ENCODE measurements at regions not wholly inside any gene's neighbourhood (a gene's known extent, or its start where the extent isn't known, plus 50 kb on each side); places are given as distances from the start of the nearest gene placed in this dataset.

- Histone ChIP-seq H3K4me3 (ENCODE audit: low read length in 3 of 3) (peak overlapping the region in 1 of 3 donors; percentile 20), H3K9ac (ENCODE audit: low read length in 3 of 3) (no peak overlapping the region), H3K27ac (ENCODE audit: low read depth in 2 of 2, low read length in 2 of 2) (no peak overlapping the region), H3K27me3 (ENCODE audit: control insufficient read depth, insufficient read depth, low read length) (no peaks in the 10 kb centered on the region), H3K9me3 (ENCODE audit: control insufficient read depth in 2 of 3, insufficient read depth in 1 of 3, low read length in 3 of 3) (no peaks in the 10 kb centered on the region), H3K36me3 (ENCODE audit: control insufficient read depth in 2 of 3, insufficient read depth in 3 of 3, low read length in 3 of 3) (no peaks in the 10 kb centered on the region), H3K4me1 (ENCODE audit: control insufficient read depth in 2 of 3, insufficient read depth in 2 of 3, low read depth in 1 of 3, low read length in 3 of 3) (peaks cover 0 to 17% (median 5%) of the 10 kb centered on the region in 3 donors)
- no peak for FAIRE-seq
- intact Hi-C loops (cut with DNase I), result no loop called here
- DNase-seq, result peak in 1 of 5 donors; percentile 26
- no peak for TF ChIP-seq CTCF (IDR thresholded peaks at IDR 0.05; ENCODE audit: borderline replicate concordance, extremely low read depth, insufficient read depth)
Observed at GRCh38 chr21:16422702-16423101, 692.9 kb downstream of the USP25 start.

GRCh38 chr21:16423921-16424320, 694.1 kb downstream of the USP25 start:
- no peaks in the 10 kb centered on the region for H3K27me3 ChIP-seq (ENCODE audit: control insufficient read depth, insufficient read depth, low read length)
- H3K36me3 ChIP-seq (ENCODE audit: control insufficient read depth in 2 of 3, insufficient read depth in 3 of 3, low read length in 3 of 3), result no peaks in the 10 kb centered on the region
- DNase-seq (no peak), FAIRE-seq (peak; percentile 37)
- intact Hi-C loops (cut with DNase I), result no loop called here
- peak overlapping the region in 1 of 2 donors; percentile 66 for H3K27ac ChIP-seq (ENCODE audit: low read depth in 2 of 2, low read length in 2 of 2)
- no peaks in the 10 kb centered on the region for H3K9me3 ChIP-seq (ENCODE audit: control insufficient read depth in 2 of 3, insufficient read depth in 1 of 3, low read length in 3 of 3)
- no peak for TF ChIP-seq CTCF (IDR thresholded peaks at IDR 0.05; ENCODE audit: borderline replicate concordance, extremely low read depth, insufficient read depth)
- H3K4me3 ChIP-seq (ENCODE audit: low read length in 3 of 3), result peak overlapping the region; percentile 9 to 44 (median 42)
- H3K4me1 ChIP-seq (ENCODE audit: control insufficient read depth in 2 of 3, insufficient read depth in 2 of 3, low read depth in 1 of 3, low read length in 3 of 3), result peaks cover 0 to 9% (median 3%) of the 10 kb centered on the region in 3 donors
- peak overlapping the region in 2 of 3 donors; percentile 8 to 41 for H3K9ac ChIP-seq (ENCODE audit: low read length in 3 of 3)

- Histone ChIP-seq H3K27ac (ENCODE audit: low read depth in 2 of 2, low read length in 2 of 2) (peak overlapping the region; percentile 0 to 66), H3K4me3 (ENCODE audit: low read length in 3 of 3) (peak overlapping the region; percentile 9 to 44 (median 42)), H3K27me3 (ENCODE audit: control insufficient read depth, insufficient read depth, low read length) (no peaks in the 10 kb centered on the region), H3K9ac (ENCODE audit: low read length in 3 of 3) (peak overlapping the region; percentile 8 to 41 (median 35)), H3K36me3 (ENCODE audit: control insufficient read depth in 2 of 3, insufficient read depth in 3 of 3, low read length in 3 of 3) (no peaks in the 10 kb centered on the region), H3K4me1 (ENCODE audit: control insufficient read depth in 2 of 3, insufficient read depth in 2 of 3, low read depth in 1 of 3, low read length in 3 of 3) (peaks cover 0 to 9% (median 3%) of the 10 kb centered on the region in 3 donors), H3K9me3 (ENCODE audit: control insufficient read depth in 2 of 3, insufficient read depth in 1 of 3, low read length in 3 of 3) (no peaks in the 10 kb centered on the region)
- no peak for TF ChIP-seq CTCF (IDR thresholded peaks at IDR 0.05; ENCODE audit: borderline replicate concordance, extremely low read depth, insufficient read depth)
- intact Hi-C loops (cut with DNase I), result no loop called here
- FAIRE-seq (no peak), DNase-seq (peak in 1 of 5 donors; percentile 35)
Observed at GRCh38 chr21:16424331-16424751, 694.6 kb downstream of the USP25 start.

GRCh38 chr21:16425376-16425775, 695.6 kb downstream of the USP25 start:
- Histone ChIP-seq H3K9me3 (ENCODE audit: control insufficient read depth in 2 of 3, insufficient read depth in 1 of 3, low read length in 3 of 3) (no peaks in the 10 kb centered on the region), H3K36me3 (ENCODE audit: control insufficient read depth in 2 of 3, insufficient read depth in 3 of 3, low read length in 3 of 3) (no peaks in the 10 kb centered on the region), H3K27me3 (ENCODE audit: control insufficient read depth, insufficient read depth, low read length) (no peaks in the 10 kb centered on the region), H3K4me3 (ENCODE audit: low read length in 3 of 3) (no peak overlapping the region), H3K9ac (ENCODE audit: low read length in 3 of 3) (no peak overlapping the region), H3K4me1 (ENCODE audit: control insufficient read depth in 2 of 3, insufficient read depth in 2 of 3, low read depth in 1 of 3, low read length in 3 of 3) (peaks cover 0 to 9% (median 3%) of the 10 kb centered on the region in 3 donors), H3K27ac (ENCODE audit: low read depth in 2 of 2, low read length in 2 of 2) (no peak overlapping the region)
- no peak for TF ChIP-seq CTCF (IDR thresholded peaks at IDR 0.05; ENCODE audit: borderline replicate concordance, extremely low read depth, insufficient read depth)
- FAIRE-seq, result no peak
- intact Hi-C loops (cut with DNase I), result no loop called here
- DNase-seq, result no peak
